BJ (cell line): ENCODE measurements at regions not wholly inside any gene's neighbourhood (a gene's known extent, or its start where the extent isn't known, plus 50 kb on each side); places are given as distances from the start of the nearest gene placed in this dataset.

Source experiments
- CTCF ChIA-PET: fragments of 350-600 bp; formaldehyde crosslinking; extraction: SDS; loops from one replicate; lab custom pipeline; 2021; ENCODE audit warnings: antibody characterized with exemption, inconsistent platforms; lab: Yijun Ruan, JAX
- POLR2A ChIA-PET: fragments of 300-600 bp; sonication (Branson Sonifier 250); formaldehyde crosslinking; extraction: SDS; loops from one replicate; lab custom pipeline; 2021; ENCODE audit warnings: antibody characterized with exemption; lab: Charles Lee
- DNase-seq: peaks from one replicate; pipeline ENCODE4 v3.0.0-alpha.2; 2011; ENCODE audit warnings: low read depth
- H3K27me3 ChIP-seq: 2 replicates; pipeline ENCODE4 v1.6.0; 2011; ENCODE audit warnings: low read length; ENCODE audit not compliant: control insufficient read depth, insufficient read depth
- H3K36me3 ChIP-seq: 2 replicates; pipeline ENCODE4 v1.5.1; 2011; ENCODE audit warnings: low read length; ENCODE audit not compliant: control insufficient read depth, insufficient read depth
- H3K4me3 ChIP-seq: 2 replicates; pipeline ENCODE4 v1.5.1; 2011; ENCODE audit warnings: low read depth, mild to moderate bottlenecking, control low read depth, low read length
- CTCF ChIP-seq: IDR thresholded peaks from 2 replicates; pipeline ENCODE4 v1.5.1; 2011; ENCODE audit warnings: low read depth, mild to moderate bottlenecking, control low read depth, inconsistent platforms, low read length, moderate library complexity; ENCODE audit not compliant: insufficient read depth

- no peak for DNase-seq
- TF ChIP-seq CTCF: no peak
Measured at GRCh38 chr1:157310401-157310800, 172.2 kb upstream of the ETV3 start.

GRCh38 chr1:157307491-157307890, 169.3 kb upstream of the ETV3 start:
- ChIA-PET POLR2A (no interaction called here), CTCF (no interaction called here)
- no peak for DNase-seq
- TF ChIP-seq CTCF: no peak
- no peaks in the 10 kb centered on the region; the same call in 1 of the 2 replicates for H3K27me3 ChIP-seq
- H3K36me3 ChIP-seq: no peaks in the 10 kb centered on the region
- no peak overlapping the region for H3K4me3 ChIP-seq

More at GRCh38 chr1:157310401-157310800, 172.2 kb upstream of the ETV3 start:
- no peaks in the 10 kb centered on the region for H3K36me3 ChIP-seq
- ChIA-PET CTCF (no interaction called here), POLR2A (no interaction called here)
- no peaks in the 10 kb centered on the region; the same call in 1 of the 2 replicates for H3K27me3 ChIP-seq
- H3K4me3 ChIP-seq: no peak overlapping the region

- Histone ChIP-seq H3K27me3 (no peaks in the 10 kb centered on the region; the same call in 1 of the 2 replicates), H3K4me3 (no peak overlapping the region), H3K36me3 (no peaks in the 10 kb centered on the region)
- no peak for DNase-seq
- ChIA-PET CTCF (no interaction called here), POLR2A (no interaction called here)
- no peak for TF ChIP-seq CTCF
Measured at GRCh38 chr1:157306896-157307295, 168.7 kb upstream of the ETV3 start.

GRCh38 chr1:157304271-157304670, 166.1 kb upstream of the ETV3 start:
- no peak overlapping the region for H3K4me3 ChIP-seq
- H3K27me3 ChIP-seq: no peaks in the 10 kb centered on the region; the same call in 1 of the 2 replicates
- no peak for DNase-seq
- ChIA-PET POLR2A (no interaction called here), CTCF (interaction anchor here (1.6 kb wide), 1 partner anchor 10 kb away, joined by 3 read pairs; no protein-coding TSS in a partner anchor)
- no peak for TF ChIP-seq CTCF
- H3K36me3 ChIP-seq: no peaks in the 10 kb centered on the region

GRCh38 chr1:157302724-157303123, 164.5 kb upstream of the ETV3 start:
- CTCF ChIA-PET: no interaction called here
- no peak for DNase-seq
- H3K36me3 ChIP-seq: no peaks in the 10 kb centered on the region
- H3K27me3 ChIP-seq: no peaks in the 10 kb centered on the region; the same call in 1 of the 2 replicates
- no peak for TF ChIP-seq CTCF
- POLR2A ChIA-PET: no interaction called here
- no peak overlapping the region for H3K4me3 ChIP-seq
